GM23248 (cell line): ENCODE measurements at regions not wholly inside any gene's neighbourhood (a gene's known extent, or its start where the extent isn't known, plus 50 kb on each side); places are given as distances from the start of the nearest gene placed in this dataset.

Source experiments
- DNase-seq: peaks from one replicate; pipeline ENCODE4 v3.0.0-alpha.2; 2015
- H2AFZ ChIP-seq: fragments of 200-600 bp; sonication (generic); 2 replicates; pipeline ENCODE4 v1.6.1; 2016; ENCODE audit warnings: antibody characterized with exemption
- H3F3A ChIP-seq: fragments of 200-600 bp; sonication (generic); 2 replicates; pipeline ENCODE4 v1.6.1; 2016; ENCODE audit warnings: mild to moderate bottlenecking, antibody characterized with exemption, mixed run types; ENCODE audit not compliant: insufficient read depth
- H3K27ac ChIP-seq: fragments of 200-600 bp; sonication (generic); 2 replicates; pipeline ENCODE4 v1.5.1; 2016; ENCODE audit warnings: mild to moderate bottlenecking
- H3K27me3 ChIP-seq: fragments of 200-600 bp; sonication (generic); replicated peaks from 2 replicates; pipeline ENCODE4 v1.6.1; 2016; ENCODE audit warnings: mild to moderate bottlenecking; ENCODE audit not compliant: insufficient read depth
- H3K36me3 ChIP-seq: fragments of 200-600 bp; sonication (generic); 2 replicates; pipeline ENCODE4 v1.6.1; 2016; ENCODE audit warnings: low read depth, mild to moderate bottlenecking
- H3K4me1 ChIP-seq: fragments of 200-600 bp; sonication (generic); 2 replicates; pipeline ENCODE4 v1.6.1; 2016; ENCODE audit warnings: mild to moderate bottlenecking; ENCODE audit not compliant: insufficient read depth
- H3K4me2 ChIP-seq: fragments of 200-600 bp; sonication (generic); one replicate; pipeline ENCODE4 v1.6.1; 2016; ENCODE audit warnings: mild to moderate bottlenecking; ENCODE audit not compliant: unreplicated experiment
- H3K4me3 ChIP-seq: fragments of 200-600 bp; sonication (generic); 2 replicates; pipeline ENCODE4 v1.5.1; 2016; ENCODE audit warnings: mild to moderate bottlenecking
- H3K79me2 ChIP-seq: fragments of 200-600 bp; sonication (generic); 2 replicates; pipeline ENCODE4 v1.6.1; 2016; ENCODE audit warnings: mild to moderate bottlenecking; ENCODE audit not compliant: insufficient read depth
- H3K9ac ChIP-seq: fragments of 200-600 bp; sonication (generic); 2 replicates; pipeline ENCODE4 v1.6.1; 2016; ENCODE audit warnings: mild to moderate bottlenecking
- H3K9me2 ChIP-seq: fragments of 200-600 bp; sonication (generic); 2 replicates; pipeline ENCODE4 v1.6.1; 2016; ENCODE audit warnings: mixed run types, mild to moderate bottlenecking, moderate library complexity; ENCODE audit not compliant: insufficient read depth
- H3K9me3 ChIP-seq: fragments of 200-600 bp; sonication (generic); one replicate; pipeline ENCODE4 v1.6.1; 2017; ENCODE audit warnings: low read depth
- H4K20me1 ChIP-seq: fragments of 200-600 bp; sonication (generic); 2 replicates; pipeline ENCODE4 v1.6.0; 2016; ENCODE audit not compliant: insufficient read depth
- EZH2 ChIP-seq: fragments of 200-600 bp; sonication (generic); IDR thresholded peaks from 2 replicates; pipeline ENCODE4 v1.6.1; 2018; ENCODE audit warnings: antibody characterized with exemption, mild to moderate bottlenecking; ENCODE audit not compliant: insufficient read depth, poor library complexity, severe bottlenecking
- EZH2phosphoT487 ChIP-seq: fragments of 200-600 bp; sonication (generic); IDR thresholded peaks from 2 replicates; pipeline ENCODE4 v1.6.1; 2018; ENCODE audit warnings: antibody characterized with exemption, moderate library complexity, mild to moderate bottlenecking, low read depth; ENCODE audit not compliant: insufficient read depth
- WGBS, 2 experiments: methylation state at CpG; one replicate each; pipeline ENCODE4 v1.1.6; 2015 to 2017; ENCODE audit warnings: low lambda C conversion rate in 2 of 2, low coverage in 1 of 2; ENCODE audit errors: missing lambda C conversion rate in 2 of 2; 5-methylcytosine and 5-hydroxymethylcytosine counted together
- in situ Hi-C: fragments of 300-500 bp; cut with MboI; formaldehyde crosslinking; loops from 2 replicates; pipeline ENCODE4 v1.15.0; 2020

DNA sequence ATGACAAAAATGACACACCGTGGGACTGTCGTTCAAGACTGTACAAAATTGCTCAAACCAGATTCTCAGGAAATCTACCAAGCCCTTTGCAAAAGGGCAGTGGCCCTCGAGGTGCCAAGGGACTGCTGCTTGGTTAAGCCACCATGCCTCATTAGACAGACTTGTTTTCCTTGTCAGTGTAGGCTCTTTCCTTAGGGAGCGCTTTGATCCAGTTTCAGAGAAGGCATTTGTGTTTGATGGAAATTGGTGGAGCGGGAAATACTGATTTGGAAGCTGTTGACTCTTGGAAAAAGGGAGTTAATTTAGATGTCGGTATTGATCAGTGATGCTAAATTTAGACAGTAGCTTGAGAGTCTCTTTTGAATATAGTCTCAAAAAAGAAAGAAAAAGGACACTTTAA lies 304.3 kb upstream of the UMPS start:
- TF ChIP-seq EZH2phosphoT487 (no peak), EZH2 (no peak)
- in situ Hi-C loops, result no loop called here
- Histone ChIP-seq H3K79me2 (no peaks in the 10 kb centered on the region), H3F3A (peaks cover 12% of the 10 kb centered on the region; the same call in 1 of the 2 replicates), H3K27ac (no peak overlapping the region), H3K9ac (no peak overlapping the region), H4K20me1 (no peaks in the 10 kb centered on the region), H3K27me3 (peaks cover 20% of the 10 kb centered on the region), H3K4me3 (no peak overlapping the region), H3K9me3 (no peaks in the 10 kb centered on the region), H2AFZ (no peak overlapping the region), H3K9me2 (no peaks in the 10 kb centered on the region), H3K4me1 (peaks cover 16% of the 10 kb centered on the region), H3K36me3 (no peaks in the 10 kb centered on the region), H3K4me2 (no peak overlapping the region)
- WGBS, 2 experiments, result 72 to 73% methylated on average over 6 of the region's 6 CpGs
- DNase-seq, result no peak

GRCh38 chr3:124428372-124429128 lies 301.7 kb upstream of the UMPS start:
- Histone ChIP-seq H2AFZ (no peak overlapping the region), H3K79me2 (no peaks in the 10 kb centered on the region), H3K9me3 (no peaks in the 10 kb centered on the region), H3K27me3 (peaks cover 24% of the 10 kb centered on the region), H3K4me2 (peak overlapping the region; percentile 19), H3K9ac (no peak overlapping the region), H4K20me1 (no peaks in the 10 kb centered on the region), H3K4me1 (peaks cover 16% of the 10 kb centered on the region), H3K27ac (no peak overlapping the region), H3F3A (peaks cover 12% of the 10 kb centered on the region; the same call in 1 of the 2 replicates), H3K9me2 (no peaks in the 10 kb centered on the region), H3K36me3 (no peaks in the 10 kb centered on the region), H3K4me3 (no peak overlapping the region)
- TF ChIP-seq EZH2phosphoT487 (no peak), EZH2 (no peak)
- in situ Hi-C loops, result no loop called here
- DNase-seq, result peak; percentile 56

DNA sequence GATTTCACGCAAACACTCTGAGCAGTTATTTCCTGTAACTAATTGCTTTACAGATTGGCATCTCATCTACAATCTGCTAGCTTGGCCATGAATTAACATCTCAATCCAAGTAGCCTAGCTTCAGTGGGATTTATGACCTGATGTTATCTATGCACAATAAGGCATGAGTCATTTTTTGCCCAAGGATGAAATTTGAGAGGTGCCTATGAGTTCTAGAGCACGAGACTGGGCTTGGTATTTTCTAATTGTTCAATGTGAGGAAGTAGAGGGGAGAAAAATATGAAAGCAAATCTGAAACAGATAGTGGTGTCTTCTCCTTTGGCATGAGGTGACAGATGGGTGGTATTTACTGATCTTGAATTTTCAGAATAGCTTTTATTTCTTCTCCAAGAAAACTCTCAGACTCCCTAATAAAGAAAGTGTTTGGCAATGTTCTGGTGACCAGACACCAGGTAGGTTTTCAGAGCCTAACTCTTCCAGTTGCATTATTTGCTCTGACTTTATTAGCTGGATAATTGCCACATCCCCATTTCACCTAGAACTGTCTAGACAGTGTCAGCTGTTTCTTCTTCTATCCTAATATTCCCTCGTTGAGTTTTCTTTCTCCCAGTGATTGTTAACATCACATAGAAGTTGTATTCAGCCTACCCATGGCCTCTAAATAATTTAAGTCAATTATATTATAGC lies 301.0 kb upstream of the UMPS start:
- Histone ChIP-seq H3K4me2 (peak overlapping the region; percentile 19), H3K9ac (no peak overlapping the region), H3K4me1 (peaks cover 16% of the 10 kb centered on the region), H3K9me3 (no peaks in the 10 kb centered on the region), H4K20me1 (no peaks in the 10 kb centered on the region), H3K9me2 (no peaks in the 10 kb centered on the region), H3F3A (peaks cover 12% of the 10 kb centered on the region; the same call in 1 of the 2 replicates), H3K79me2 (no peaks in the 10 kb centered on the region), H3K36me3 (no peaks in the 10 kb centered on the region), H2AFZ (no peak overlapping the region), H3K4me3 (no peak overlapping the region), H3K27ac (no peak overlapping the region), H3K27me3 (peaks cover 24% of the 10 kb centered on the region)
- WGBS, 2 experiments, result 11 to 16% methylated on average over 3 of the region's 3 CpGs
- TF ChIP-seq EZH2 (no peak), EZH2phosphoT487 (no peak)
- peak; percentile 73 for DNase-seq
- in situ Hi-C loops, result no loop called here

GRCh38 chr3:124431331-124431994 lies 298.8 kb upstream of the UMPS start:
- Histone ChIP-seq H3K4me2 (no peak overlapping the region), H3K9me2 (no peaks in the 10 kb centered on the region), H3K4me1 (peaks cover 16% of the 10 kb centered on the region), H3K9ac (no peak overlapping the region), H2AFZ (no peak overlapping the region), H3K4me3 (no peak overlapping the region), H3F3A (peaks cover 12% of the 10 kb centered on the region; the same call in 1 of the 2 replicates), H3K79me2 (no peaks in the 10 kb centered on the region), H3K9me3 (no peaks in the 10 kb centered on the region), H3K27ac (no peak overlapping the region), H4K20me1 (no peaks in the 10 kb centered on the region), H3K27me3 (peaks cover 11% of the 10 kb centered on the region), H3K36me3 (no peaks in the 10 kb centered on the region)
- in situ Hi-C loops, result no loop called here
- WGBS, 2 experiments, result 66 to 72% methylated on average over 4 of the region's 4 CpGs
- DNase-seq, result no peak
- TF ChIP-seq EZH2 (no peak), EZH2phosphoT487 (no peak)
